ENCODE measurements at regions not wholly inside any gene's neighbourhood (a gene's known extent, or its start where the extent isn't known, plus 50 kb on each side); places are given as distances from the start of the nearest gene placed in this dataset.

DNA sequence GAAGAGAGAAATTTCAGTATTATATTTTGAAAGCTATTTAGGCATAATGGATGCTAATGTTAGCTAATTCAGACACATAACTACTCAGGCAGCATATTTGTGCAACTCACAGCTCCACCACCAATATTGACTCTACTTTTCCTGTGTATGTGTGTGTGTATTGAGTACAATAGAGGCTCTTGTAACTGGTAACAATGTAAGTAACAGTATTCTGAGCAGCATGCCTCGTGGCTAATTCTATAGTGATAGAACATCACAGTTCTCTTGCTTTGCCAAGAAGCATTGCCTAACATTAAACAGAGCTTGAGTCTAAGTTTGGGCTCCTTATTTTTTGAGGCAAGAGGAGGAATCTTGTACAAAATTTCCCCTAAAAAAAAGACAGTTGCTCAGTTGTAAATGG is 98.6 kb upstream of the ARHGEF26 start:
- no peak for TF ChIP-seq KLF16 (tag by site-specific recombination; IDR thresholded peaks at IDR 0.05)
- no peak for TF ChIP-seq CTCF (tag by site-specific recombination; IDR thresholded peaks at IDR 0.05)
- no peak for TF ChIP-seq ZNF184 (tag by site-specific recombination; IDR thresholded peaks at IDR 0.05)
- TF ChIP-seq ZNF510 (tag by site-specific recombination; IDR thresholded peaks at IDR 0.05; ENCODE audit: insufficient replicate concordance), result no peak
- TF ChIP-seq TCF7L2 (IDR thresholded peaks at IDR 0.05; ENCODE audit: borderline replicate concordance, low read depth, low read length), result no peak
- no peak for TF ChIP-seq ZBTB20 (tag by site-specific recombination; IDR thresholded peaks at IDR 0.05)
- TF ChIP-seq, protein P1, sequence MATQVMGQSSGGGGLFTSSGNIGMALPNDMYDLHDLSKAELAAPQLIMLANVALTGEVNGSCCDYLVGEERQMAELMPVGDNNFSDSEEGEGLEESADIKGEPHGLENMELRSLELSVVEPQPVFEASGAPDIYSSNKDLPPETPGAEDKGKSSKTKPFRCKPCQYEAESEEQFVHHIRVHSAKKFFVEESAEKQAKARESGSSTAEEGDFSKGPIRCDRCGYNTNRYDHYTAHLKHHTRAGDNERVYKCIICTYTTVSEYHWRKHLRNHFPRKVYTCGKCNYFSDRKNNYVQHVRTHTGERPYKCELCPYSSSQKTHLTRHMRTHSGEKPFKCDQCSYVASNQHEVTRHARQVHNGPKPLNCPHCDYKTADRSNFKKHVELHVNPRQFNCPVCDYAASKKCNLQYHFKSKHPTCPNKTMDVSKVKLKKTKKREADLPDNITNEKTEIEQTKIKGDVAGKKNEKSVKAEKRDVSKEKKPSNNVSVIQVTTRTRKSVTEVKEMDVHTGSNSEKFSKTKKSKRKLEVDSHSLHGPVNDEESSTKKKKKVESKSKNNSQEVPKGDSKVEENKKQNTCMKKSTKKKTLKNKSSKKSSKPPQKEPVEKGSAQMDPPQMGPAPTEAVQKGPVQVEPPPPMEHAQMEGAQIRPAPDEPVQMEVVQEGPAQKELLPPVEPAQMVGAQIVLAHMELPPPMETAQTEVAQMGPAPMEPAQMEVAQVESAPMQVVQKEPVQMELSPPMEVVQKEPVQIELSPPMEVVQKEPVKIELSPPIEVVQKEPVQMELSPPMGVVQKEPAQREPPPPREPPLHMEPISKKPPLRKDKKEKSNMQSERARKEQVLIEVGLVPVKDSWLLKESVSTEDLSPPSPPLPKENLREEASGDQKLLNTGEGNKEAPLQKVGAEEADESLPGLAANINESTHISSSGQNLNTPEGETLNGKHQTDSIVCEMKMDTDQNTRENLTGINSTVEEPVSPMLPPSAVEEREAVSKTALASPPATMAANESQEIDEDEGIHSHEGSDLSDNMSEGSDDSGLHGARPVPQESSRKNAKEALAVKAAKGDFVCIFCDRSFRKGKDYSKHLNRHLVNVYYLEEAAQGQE (tag by site-specific recombination; IDR thresholded peaks at IDR 0.05), result no peak
- no peak for TF ChIP-seq ZNF23 (tag by site-specific recombination; IDR thresholded peaks at IDR 0.05; ENCODE audit: borderline replicate concordance)
- TF ChIP-seq ZNF701 (tag by site-specific recombination; IDR thresholded peaks at IDR 0.05), result no peak

Measured in HEK293 (cell line).